H1 (cell line): ENCODE measurements at regions not wholly inside any gene's neighbourhood (a gene's known extent, or its start where the extent isn't known, plus 50 kb on each side); places are given as distances from the start of the nearest gene placed in this dataset.
A peak's percentile ranks its signal among the peaks of the same experiment; 100 is the strongest.

ENCODE experiments used
- CHD7 ChIP-seq: fragments of 300-600 bp; sonication (generic); IDR thresholded peaks from 2 replicates; pipeline ENCODE4 v1.7.1; 2012; ENCODE audit warnings: low read length, moderate library complexity, mild to moderate bottlenecking, inconsistent platforms; ENCODE audit not compliant: insufficient replicate concordance
- RAD21 ChIP-seq, 2 experiments: IDR thresholded peaks in 1 of 2; conservative IDR thresholded peaks in 1 of 2; 2 replicates each; pipeline ENCODE4 v1.6.1; 2011; ENCODE audit warnings: low read depth in 2 of 2, low read length in 2 of 2, improper control_type of control experiment in 1 of 2, inconsistent platforms in 1 of 2, mild to moderate bottlenecking in 1 of 2, moderate library complexity in 1 of 2

DNA sequence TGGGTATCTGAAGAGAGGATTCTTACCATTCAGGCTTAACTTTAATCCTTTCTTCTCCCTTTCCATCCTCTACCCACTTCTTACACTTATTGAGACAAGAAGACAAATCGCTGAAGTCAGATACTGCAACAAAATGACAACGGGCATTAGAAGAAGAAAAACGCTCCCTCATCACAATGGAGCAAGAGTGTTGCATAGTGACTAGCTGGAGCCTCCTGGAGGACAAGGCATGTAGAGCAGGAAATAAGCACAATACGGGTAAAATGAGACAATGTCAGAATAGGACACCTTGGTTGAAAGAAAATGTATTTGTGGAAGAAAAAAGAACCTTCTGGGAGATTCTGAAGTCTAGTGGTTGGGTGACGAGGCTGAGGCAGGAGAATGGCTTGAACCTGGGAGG is 501.0 kb downstream of the RERGL start (continued):
- TF ChIP-seq CHD7 (no peak), RAD21 (IDR thresholded peaks at IDR 0.05 in 1 of 2, conservative IDR thresholded peaks at IDR 0.05 in 1 of 2; ENCODE audit: low read depth in 2 of 2, low read length in 2 of 2) (peak; percentile 83)
